HTR-8/SVneo (cell line): ENCODE measurements at regions not wholly inside any gene's neighbourhood (a gene's known extent, or its start where the extent isn't known, plus 50 kb on each side); places are given as distances from the start of the nearest gene placed in this dataset.
"Not testable (repeated sequence)": the region's sequence is repeated elsewhere in the genome, so short reads cannot be mapped to it uniquely, and the experiment has no call there.

ENCODE experiments used
- DNase-seq: peaks from one replicate; pipeline ENCODE4 v3.0.0; 2011; ENCODE audit warnings: low spot score, mixed read lengths; ENCODE audit not compliant: insufficient read length
- FAIRE-seq: peaks from 2 replicates; lab custom pipeline; 2011; peaks lifted over from hg19 to GRCh38; lab: Jason Lieb, UNC

DNA sequence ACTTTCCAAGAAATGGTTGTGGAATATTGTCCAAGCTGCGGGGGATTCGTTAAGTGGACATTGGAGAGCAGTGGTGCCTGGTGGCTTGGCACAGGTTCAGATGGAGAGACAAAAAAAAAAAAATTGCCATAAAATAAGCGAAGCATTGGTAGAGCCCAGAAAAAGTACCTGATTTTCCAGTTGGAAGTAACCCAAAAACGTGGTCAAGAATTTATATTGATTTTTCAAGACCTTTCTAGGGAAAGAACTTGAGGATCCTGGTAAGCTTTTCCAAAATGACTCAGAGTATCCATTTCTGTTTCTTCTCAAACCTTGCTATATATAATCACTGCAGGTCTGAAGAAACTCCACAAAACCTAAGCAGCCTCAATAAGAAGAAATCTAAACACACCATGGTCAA lies 94.6 kb downstream of the ING1 start:
- FAIRE-seq (no peak), DNase-seq (no peak)

DNA sequence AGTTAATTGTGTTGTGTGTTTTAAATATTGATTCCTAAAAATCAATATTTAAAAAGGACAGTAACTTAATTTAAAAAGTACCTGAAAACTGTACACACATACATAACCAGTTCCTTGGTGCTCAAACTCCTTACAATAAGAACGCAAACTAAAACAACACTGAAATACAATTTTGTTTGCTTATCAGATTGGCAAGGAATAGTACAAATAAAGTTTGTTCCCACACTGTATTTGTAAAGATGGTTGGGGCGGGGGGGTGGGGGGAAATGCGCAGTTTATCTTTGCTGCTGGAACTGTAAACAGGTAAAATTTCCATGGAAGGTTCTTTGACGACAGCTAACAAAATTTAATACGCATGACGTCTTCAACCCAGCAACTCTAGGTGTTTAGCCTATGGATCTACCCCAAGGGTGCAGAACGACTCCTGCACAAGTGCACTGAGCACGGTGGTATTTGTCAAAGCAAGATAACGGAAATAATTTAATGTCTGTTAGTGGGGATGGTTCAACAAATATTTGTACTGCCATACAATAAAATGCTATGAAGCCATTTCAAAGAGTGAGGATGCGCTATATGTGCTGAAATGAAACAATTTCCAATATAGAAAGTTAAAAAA lies 96.5 kb downstream of the ING1 start:
- no peak for FAIRE-seq
- DNase-seq = no peak

DNA sequence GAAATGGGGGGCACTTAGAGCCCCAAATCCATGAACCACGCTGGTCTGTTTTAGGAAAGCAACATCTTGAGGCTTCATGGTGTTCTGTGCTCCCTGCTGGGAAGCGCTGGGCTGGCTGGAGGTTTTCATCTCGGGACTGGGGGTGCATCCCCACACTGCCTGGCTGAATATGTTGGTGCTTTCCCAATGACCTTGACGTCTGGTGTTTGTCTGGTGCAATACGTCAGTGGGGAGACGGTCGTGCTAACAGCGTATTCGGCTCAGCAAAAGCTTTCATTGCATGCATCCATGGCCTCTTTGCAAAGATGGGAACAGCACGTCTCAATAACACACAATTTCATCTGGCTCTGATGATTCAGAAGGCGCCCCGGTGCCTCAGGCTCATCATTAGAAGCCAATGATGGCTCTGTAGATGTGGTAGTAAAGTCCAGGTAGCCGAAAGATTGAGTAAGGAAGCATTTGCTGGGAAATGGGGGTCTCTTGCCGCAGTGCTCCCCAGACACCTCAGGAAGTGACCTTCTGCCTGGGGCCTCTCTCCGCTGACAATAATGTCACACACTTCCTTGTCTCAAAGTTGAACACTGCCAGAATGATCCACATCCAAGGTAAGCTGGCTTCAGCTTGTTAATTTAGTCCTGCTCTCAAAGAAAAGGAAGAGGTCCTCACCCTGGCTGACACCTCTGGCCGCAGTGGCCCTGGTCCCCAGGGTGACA lies 97.7 kb downstream of the ING1 start:
- no peak for FAIRE-seq

DNA sequence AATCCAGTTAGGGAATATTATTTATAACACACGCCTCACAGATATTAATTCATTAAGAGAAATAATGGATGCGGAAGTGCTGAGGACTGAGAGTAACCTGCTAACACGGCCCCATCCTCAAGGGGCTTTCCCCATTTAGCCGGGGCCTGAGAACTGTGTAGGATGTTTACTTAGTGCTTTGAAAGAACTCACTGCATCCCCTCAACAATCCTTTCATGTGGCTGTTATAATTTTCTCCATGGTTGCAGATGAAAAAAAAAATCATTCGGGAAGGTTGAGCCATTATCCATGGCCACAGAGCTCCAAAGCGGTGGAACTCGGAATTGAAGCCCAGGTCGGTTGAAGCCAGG lies 98.2 kb downstream of the ING1 start:
- FAIRE-seq (no peak), DNase-seq (no peak)

More for the DNA sequence above, 97.7 kb downstream of the ING1 start:
- no peak for DNase-seq

DNA sequence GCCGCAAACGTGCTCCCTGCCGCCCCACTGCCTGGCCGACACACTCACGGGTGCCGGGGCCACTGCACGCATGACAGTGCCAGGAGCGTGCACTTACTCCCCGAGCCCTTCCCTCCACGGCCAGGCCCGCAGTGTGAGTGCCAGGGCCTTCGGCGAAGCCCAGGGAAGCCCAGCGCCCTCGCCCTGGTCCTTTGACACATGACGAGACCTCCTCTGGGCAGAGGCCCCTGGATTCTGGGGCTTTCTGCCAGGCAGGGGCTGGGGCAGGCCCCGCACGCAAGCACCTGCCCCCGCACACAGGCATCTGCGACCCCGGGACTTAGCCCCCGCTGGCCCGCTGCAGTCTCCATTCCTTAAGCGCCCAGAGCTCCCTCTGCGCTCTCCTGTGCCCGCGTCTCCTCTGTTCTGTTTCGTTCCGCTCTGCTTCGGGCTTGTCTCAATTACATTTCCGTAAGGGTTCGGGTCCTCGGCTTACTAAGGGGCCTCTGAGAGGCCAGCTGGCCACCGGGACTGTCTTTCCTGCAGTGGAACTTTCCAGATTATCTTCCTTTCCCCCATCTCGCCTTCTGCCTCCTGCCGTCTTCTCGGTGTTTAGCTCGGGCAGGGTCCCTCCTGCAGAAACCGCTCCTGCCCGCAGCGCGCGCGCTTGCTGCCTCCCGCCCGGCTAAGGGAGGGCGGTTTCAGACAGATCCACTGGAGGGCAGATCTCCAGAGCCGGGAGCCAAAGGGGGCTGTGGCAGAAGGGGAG lies 98.8 kb downstream of the ING1 start:
- DNase-seq (no peak), FAIRE-seq (no peak)

DNA sequence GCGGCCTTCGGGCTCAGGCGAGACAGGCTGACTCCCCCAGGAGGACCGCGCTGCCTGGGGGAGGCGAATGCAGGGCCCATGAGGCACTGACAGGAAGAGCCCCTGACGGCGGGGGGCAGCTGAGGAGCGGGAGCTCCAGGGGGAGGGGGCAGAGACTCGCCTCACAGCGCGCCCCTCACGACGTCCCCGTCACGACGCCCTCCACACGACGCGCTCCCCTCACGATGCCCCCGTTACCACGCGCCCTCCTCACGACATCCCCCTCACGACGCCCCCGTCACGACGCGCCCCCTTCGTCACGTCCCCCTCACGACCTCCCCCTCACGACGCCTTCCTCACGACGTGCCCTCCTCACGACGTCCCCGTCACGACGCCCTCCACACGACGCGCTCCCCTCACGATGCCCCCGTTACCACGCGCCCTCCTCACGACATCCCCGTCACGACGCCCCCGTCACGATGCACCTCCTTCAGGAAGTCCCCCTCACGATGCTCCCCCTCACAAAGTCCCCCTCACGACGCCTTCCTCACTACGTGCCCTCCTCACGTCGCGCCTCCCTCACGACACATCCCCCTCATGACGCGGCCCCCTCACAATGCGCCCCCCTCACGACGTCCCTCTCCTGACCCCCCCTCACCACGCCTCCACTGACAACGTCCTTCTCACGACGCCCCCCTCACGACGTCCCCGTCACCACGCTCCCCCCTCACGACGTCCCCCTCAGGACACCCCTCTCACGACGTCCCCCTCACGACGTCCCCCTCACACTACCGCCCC lies 99.6 kb downstream of the ING1 start:
- FAIRE-seq (no peak), DNase-seq (no peak)

DNA sequence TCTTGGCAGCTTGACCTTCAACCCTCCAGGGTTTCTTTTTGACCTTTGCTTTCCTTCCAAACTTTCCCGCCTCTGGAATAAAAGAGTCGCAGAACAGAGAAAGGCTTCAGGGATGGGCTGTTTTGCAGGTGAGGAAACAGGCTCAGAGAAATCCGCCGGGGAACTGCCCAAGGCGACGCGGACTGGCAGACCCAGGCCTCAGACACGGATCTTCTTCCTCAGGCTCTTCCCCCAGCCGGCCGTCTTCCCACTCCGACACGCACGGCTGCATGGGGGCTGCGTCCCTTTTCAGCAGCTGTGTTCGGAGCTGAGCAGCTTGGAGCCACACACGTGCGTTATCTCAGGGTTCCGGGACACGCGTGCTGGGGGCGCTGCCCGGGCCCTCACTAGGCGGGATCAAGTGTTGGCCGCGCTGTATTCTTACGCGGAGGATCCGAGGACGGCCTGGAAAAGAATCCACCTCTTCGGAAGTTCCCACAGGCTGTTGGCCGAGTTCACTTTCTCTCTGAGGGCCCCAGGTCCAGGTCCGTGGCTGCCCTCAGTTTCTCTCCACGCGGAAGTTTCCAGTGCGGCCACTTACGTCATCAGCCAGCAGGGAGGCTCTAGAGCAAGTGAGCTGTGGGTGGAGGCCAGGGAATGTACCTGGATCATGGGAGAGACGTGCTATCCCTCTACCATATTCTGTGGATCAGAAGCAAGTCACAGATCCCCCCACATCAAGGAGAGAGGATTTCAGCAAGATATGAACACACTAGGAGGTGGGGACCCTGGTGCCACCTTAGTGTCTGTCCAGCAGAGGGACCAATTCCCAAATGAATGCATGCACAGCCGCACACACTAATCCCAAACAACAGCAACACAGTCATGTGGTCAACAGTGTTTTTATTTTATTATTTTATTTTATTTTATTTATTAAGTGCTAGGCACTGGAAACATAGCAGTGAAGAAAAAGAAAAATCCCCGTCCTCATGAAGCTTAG lies 100.4 kb downstream of the ING1 start:
- DNase-seq (peak; percentile 11), FAIRE-seq (no peak)

DNA sequence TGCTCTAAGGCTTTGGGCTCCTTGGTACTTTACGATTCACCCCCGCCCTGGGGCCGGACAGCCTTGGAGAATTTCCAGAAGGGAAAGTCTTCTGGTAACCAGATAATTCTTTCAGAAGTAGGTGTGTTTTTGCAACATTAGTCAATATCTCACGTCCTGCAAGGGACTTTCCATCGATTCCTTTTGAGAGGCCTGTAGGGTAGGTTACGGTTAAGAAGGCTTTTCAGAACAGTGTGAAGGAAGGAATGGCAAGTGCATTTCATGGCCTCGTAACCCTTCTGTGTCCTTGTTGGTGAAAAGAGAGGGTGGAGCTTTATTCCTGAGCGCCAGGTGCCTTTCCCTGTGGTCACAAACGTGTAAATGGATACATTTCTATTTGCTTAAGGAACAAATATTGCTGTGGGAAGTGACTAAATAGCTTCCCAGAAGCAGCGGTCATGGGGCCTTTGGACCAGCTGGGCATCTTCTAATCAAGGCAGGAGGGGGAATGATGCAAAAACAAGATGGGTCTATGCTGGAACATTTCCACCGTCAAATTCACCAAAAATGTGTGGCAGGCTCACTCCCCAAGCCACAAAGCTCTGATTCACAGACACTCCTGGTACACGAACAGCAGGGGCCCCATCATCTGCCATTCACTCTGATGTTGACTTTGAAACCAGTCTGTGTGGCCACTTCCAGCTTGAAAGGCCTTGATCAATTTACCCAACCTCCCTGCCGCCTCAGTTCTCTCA lies 99.2 kb downstream of the ANKRD10 start:
- no peak for FAIRE-seq
- no peak for DNase-seq

DNA sequence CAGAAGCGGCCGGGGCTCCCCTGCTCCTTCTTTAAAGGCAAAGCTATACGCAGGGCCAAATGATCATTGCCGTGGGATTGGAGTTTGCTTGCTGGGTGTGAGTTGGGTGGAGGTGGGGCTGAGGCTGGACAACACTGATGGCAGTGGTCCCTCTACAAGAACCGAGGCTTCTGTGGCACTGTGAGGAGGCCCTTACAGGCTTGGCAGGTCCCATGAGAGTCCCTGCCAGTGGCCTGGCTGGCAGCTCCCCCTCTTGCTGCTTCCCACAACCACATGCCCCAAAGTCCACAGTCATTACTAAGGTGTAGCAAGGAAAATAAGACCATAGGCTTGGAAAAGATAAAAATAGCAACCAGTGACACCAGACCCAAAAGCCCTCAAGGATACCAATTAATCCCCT lies 98.4 kb downstream of the ANKRD10 start:
- no peak for DNase-seq
- FAIRE-seq = no peak

DNA sequence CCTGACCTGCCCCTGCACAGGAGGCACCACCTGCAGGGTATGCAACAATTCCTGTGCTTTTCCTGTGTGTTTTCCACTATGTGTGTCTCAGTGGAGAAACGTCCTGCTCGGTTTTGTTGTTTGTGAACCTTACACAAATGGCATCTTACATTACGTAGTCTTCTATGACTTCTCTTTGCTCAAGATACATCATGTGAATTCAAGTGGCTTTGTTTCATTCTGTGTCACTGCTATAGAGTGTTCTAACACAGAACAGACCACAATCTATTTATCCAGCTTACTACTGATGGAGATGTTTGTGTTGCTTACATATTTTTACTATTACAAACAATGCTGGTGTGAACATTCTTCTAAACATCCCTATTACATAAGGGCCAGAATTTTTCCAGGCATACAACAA lies 97.7 kb downstream of the ANKRD10 start:
- no peak for DNase-seq
- no peak for FAIRE-seq

DNA sequence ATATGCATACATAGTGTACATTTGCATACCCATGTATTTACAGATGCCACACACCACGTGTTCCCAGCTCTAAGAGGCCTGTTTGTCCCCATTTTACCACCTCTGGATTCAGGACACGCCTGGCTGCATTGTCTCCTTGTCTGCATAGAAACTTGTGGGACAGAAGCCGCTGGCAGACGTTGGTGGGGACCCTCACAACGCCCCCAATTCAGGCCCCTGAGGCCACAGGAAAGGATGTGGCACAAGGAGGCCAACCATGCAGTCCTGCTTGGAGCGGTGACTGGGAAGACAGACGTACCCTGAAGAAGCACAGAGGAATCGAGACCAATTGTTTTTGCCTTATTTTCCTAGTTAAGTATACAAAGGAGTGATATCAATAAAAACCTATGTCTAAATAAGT lies 96.1 kb downstream of the ANKRD10 start:
- DNase-seq (no peak), FAIRE-seq (no peak)

DNA sequence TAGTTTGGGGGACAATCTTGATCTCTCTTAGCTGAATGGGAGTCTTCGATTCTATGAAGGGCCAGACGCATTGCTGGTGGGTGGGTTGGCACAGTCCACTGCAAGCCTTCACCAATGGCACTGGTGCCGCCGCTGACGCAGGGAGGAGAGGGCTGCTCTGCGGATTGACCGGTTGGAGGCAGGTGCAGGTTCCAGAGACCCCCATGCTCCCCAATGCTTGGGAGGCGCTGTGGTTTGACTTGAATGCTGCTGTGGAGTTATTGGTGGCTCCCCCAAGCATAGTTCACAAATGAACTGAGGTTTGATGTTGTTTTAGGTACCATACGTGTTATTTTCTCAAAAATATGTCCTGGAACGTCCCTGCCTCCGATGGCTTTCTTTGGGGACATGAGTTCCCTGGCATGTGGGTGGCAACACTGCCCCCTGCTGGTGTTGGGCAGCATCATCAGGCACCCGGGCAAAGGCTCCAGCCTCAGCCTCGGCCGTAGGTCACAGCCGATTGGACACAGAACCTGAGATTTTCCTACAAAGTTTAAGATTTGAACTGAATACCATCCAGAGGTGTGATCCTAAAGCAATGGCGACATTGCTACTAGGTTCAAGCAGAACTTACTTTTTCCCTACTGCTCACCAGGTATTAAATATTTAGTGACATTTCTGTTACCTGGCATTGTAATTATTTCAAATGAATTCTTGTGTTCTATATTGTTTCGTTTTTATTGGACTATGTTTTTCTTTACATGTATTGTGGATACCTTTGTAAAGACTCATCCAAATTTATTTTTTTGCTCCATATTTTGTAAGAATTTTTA lies 95.5 kb downstream of the ANKRD10 start:
- FAIRE-seq = no peak
- peak; percentile 77 for DNase-seq

DNA sequence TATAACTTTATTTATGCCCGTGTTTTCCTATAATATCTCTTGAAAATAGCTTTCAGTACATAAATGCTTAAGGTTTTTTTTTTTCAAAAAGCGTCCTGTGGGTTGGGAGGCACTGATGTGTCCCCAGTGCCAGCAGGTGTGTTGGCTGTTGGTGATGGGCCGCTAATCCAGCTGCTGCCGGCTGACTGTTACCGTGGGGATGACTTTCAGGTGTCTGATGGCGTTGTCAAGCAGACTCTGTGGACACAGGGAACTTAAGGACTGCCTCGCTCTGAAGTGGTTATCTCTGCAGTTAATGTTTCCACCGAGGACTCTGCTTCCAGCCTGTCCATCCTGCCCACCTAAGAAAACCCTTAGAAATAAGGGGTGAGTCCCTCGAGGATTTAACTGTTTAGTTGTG lies 94.5 kb downstream of the ANKRD10 start:
- DNase-seq (no peak), FAIRE-seq (no peak)

DNA sequence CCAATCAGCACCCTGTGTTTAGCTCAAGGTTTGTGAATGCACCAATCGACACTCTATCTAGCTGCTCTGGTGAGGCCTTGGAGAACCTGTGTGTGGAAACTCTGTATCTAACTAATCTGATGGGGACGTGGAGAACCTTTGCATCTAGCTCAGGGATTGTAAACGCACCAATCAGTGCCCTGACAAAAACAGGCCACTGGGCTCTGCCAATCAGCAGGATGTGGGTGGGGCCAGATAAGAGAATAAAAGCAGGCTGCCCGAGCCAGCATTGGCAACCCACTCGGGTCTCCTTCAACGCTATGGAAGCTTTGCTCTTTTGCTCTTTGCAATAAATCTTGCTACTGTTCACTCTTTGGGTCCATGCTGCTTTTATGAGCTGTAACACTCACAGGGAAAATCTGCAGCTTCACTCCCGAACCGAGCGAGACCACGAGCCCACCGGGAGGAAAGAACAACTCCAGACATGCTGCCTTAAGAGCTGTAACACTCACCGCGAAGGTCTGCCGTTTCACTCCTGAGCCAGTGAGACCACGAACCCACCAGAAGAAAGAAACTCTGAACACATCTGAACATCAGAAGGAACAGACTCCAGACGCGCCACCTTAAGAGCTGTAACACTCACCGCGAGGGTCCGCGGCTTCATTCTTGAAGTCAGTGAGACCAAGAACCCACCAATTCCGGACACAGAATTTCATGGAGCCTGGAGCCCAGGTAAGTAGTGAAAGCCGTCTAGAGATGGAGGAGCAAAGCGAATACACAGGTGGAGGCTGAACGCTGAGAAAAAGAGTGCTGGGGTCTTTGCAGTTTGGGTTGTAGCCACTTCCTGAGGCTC lies 92.8 kb downstream of the ANKRD10 start:
- not testable (repeated sequence) for DNase-seq, FAIRE-seq

DNA sequence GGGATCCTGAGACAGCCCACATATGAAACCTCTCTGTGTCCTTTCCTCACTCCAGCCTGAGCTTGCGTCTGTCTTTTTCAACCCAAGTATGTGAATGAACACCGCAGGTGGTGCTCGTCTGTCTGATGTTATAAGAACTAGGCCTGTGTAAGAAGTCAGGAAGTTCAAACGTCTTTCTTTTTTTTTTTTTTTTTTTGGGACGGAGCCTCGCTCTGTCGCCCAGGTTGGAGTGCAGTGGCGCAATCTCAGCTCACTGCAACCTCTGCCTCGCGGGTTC lies 92.3 kb downstream of the ANKRD10 start:
- DNase-seq = no peak
- no peak for FAIRE-seq

DNA sequence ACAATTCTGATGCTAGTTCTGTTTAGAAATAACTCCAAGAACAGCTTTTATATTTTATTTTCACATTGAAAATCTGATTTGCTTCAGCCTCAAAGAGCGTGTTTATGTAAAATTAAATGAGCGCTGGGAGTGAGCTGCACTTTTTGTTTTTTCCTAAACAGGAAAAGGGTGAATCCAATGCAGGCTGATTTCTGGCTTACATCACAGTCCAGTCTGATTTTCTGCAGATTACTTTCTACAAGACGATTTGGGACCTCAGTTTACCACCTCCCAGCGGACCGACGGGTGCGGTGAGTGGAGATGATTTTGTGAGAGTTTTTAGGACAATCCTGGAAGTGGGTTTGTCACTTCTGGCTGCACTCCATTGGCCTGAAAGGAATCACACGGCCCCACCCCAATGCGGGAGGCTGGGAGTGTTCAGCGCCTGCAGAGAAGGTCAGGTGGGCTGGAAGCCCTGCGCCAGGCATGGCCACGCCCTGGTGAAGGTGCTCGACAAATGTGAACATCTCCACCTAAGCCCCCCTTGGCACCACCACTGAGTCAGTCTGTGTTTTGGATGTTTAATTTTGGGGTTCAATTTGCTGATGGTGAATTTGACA lies 90.1 kb downstream of the ANKRD10 start:
- DNase-seq (no peak), FAIRE-seq (no peak)

DNA sequence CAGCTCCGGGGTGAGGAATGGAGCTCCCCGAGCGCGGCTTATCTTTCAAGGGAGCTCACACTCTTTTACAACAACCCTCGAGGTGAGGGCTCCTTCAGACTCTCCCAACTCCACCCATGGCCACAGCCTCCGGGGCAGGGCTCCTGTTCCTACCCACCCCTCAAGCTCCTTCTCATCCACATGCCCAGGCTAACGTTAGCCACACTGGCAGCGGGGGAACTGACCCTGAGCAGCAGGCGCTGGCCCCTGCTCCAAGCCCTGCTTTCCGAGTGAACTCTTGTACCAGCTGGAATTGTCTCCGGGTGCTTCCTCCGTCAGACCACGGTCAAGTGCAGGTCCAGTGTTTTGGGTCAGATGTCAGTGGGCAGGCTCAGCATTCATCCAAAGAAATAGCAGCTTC lies 89.4 kb downstream of the ANKRD10 start:
- FAIRE-seq (no peak), DNase-seq (no peak)
